Putamen (tissue), 1 donor: ENCODE measurements at regions not wholly inside any gene's neighbourhood (a gene's known extent, or its start where the extent isn't known, plus 50 kb on each side); places are given as distances from the start of the nearest gene placed in this dataset.
"Not testable (repeated sequence)": the region's sequence is repeated elsewhere in the genome, so short reads cannot be mapped to it uniquely, and the experiment has no call there.

Experiments
- DNase-seq: peaks from one replicate; pipeline ENCODE4 v3.0.0-alpha.2; 2016; ENCODE audit warnings: low spot score

- DNase-seq = no peak
Measured at GRCh38 chr6:135555550-135555949, 58.0 kb upstream of the AHI1 start.

- no peak for DNase-seq
Measured at GRCh38 chr6:135557582-135557981, 60.0 kb upstream of the AHI1 start.

- DNase-seq = not testable (repeated sequence)
Measured at GRCh38 chr6:135565605-135566004, 68.1 kb upstream of the AHI1 start.

GRCh38 chr6:135566311-135567068 is 69.0 kb upstream of the AHI1 start:
- DNase-seq = no peak

GRCh38 chr6:135567375-135568083 is 70.0 kb upstream of the AHI1 start:
- no peak for DNase-seq

GRCh38 chr6:135568379-135568778 is 70.8 kb upstream of the AHI1 start:
- no peak for DNase-seq

- no peak for DNase-seq
Measured at GRCh38 chr6:135572051-135572450, 74.5 kb upstream of the AHI1 start.

- no peak for DNase-seq
Measured at GRCh38 chr6:135575629-135576028, 78.1 kb upstream of the AHI1 start.

GRCh38 chr6:135576055-135576454 is 78.5 kb upstream of the AHI1 start:
- peak; percentile 37 for DNase-seq

GRCh38 chr6:135577059-135577538 is 79.6 kb upstream of the AHI1 start:
- DNase-seq = peak; percentile 24

GRCh38 chr6:135578976-135579375 is 81.4 kb upstream of the AHI1 start:
- no peak for DNase-seq

- no peak for DNase-seq
Measured at GRCh38 chr6:135581211-135581610, 83.7 kb upstream of the AHI1 start.

GRCh38 chr6:135583256-135583761 is 85.8 kb upstream of the AHI1 start:
- no peak for DNase-seq

- no peak for DNase-seq
Measured at GRCh38 chr6:135586388-135586787, 88.8 kb upstream of the AHI1 start.

GRCh38 chr6:135586844-135587243 is 89.3 kb upstream of the AHI1 start:
- no peak for DNase-seq

- DNase-seq = no peak
Measured at GRCh38 chr6:135592276-135592675, 94.7 kb upstream of the AHI1 start.

- no peak for DNase-seq
Measured at GRCh38 chr6:135594000-135594399, 96.5 kb upstream of the AHI1 start.

- DNase-seq = no peak
Measured at GRCh38 chr6:135600086-135600702, 102.7 kb upstream of the AHI1 start.

GRCh38 chr6:135600931-135601330 is 103.4 kb upstream of the AHI1 start:
- no peak for DNase-seq

GRCh38 chr6:135601857-135602256 is 104.3 kb upstream of the AHI1 start:
- DNase-seq = no peak

GRCh38 chr6:135603249-135603648 is 105.7 kb upstream of the AHI1 start:
- no peak for DNase-seq

- DNase-seq = no peak
Measured at GRCh38 chr6:135604035-135604860, 106.7 kb upstream of the AHI1 start.
